K562 (cell line): ENCODE measurements at regions not wholly inside any gene's neighbourhood (a gene's known extent, or its start where the extent isn't known, plus 50 kb on each side); places are given as distances from the start of the nearest gene placed in this dataset.

ENCODE experiments used
- ATAC-seq: fragments of 200-7000 bp; cut with Tn5 transposase; 3 replicates; pipeline ENCODE4 v1.9.1; 2020; ENCODE audit warnings: moderate library complexity
- BruUV-seq: library from RNA; stranded (reverse); fragments of 400-500 nt; replicated peaks from 2 replicates; lab custom pipeline; 2021; lab: Mats Ljungman, UMichigan
- CTCF ChIA-PET: fragments of 300-600 bp; formaldehyde crosslinking; extraction: SDS; loops from one replicate; lab custom pipeline; 2021; ENCODE audit warnings: low intra/inter-chr PET ratio; lab: Yijun Ruan, JAX
- POLR2A ChIA-PET: fragments of 300-600, 350-650 bp; sonication (Branson Sonifier 250); formaldehyde crosslinking; extraction: SDS; loops from one replicate; lab custom pipeline; 2021; ENCODE audit warnings: antibody characterized with exemption, inconsistent platforms; lab: Yijun Ruan, JAX
- DNase-seq, 4 experiments: peaks; one replicate each; pipeline versions ENCODE4 v3.0.0 to v3.0.0-alpha.2; 2011 to 2018; ENCODE audit warnings: low spot score in 3 of 4, mixed read lengths in 3 of 4; ENCODE audit errors: extremely low read depth in 1 of 4
- FAIRE-seq: peaks from 2 replicates; lab custom pipeline; 2011; peaks lifted over from hg19 to GRCh38; lab: Jason Lieb, UNC
- H2AFZ ChIP-seq: 2 replicates; pipeline ENCODE4 v1.6.0; 2011; ENCODE audit warnings: low read depth, low read length, control low read depth, inconsistent platforms
- H3K27ac ChIP-seq: fragments of 200-600 bp; 3 replicates; pipeline ENCODE4 v1.8.0; 2011; ENCODE audit warnings: low read depth, mild to moderate bottlenecking, control low read depth, inconsistent platforms, low read length, moderate library complexity, mixed read lengths; ENCODE audit errors: extremely low read depth
- H3K27me3 ChIP-seq, 2 experiments: fragments of 300-600 bp in 1 of 2; 2 replicates in 1 of 2; 3 replicates in 1 of 2; pipeline versions ENCODE4 v1.6.0 to v1.8.0; 2011; ENCODE audit warnings: inconsistent platforms in 2 of 2, low read length in 2 of 2, mild to moderate bottlenecking in 1 of 2, mixed read lengths in 1 of 2, moderate library complexity in 1 of 2; ENCODE audit not compliant: control insufficient read depth in 2 of 2, insufficient read depth in 2 of 2
- H3K36me3 ChIP-seq: fragments of 300-600 bp; 3 replicates; pipeline ENCODE4 v1.8.0; 2011; ENCODE audit warnings: mild to moderate bottlenecking, low read length, inconsistent platforms; ENCODE audit not compliant: control insufficient read depth, insufficient read depth
- H3K4me1 ChIP-seq, 2 experiments: fragments of 200-600 bp in 1 of 2; replicated peaks in 1 of 2; 2 replicates in 1 of 2; 3 replicates in 1 of 2; pipeline versions ENCODE4 v1.5.1 to v1.8.0; 2011; ENCODE audit warnings: inconsistent platforms in 2 of 2, low read length in 2 of 2, mild to moderate bottlenecking in 1 of 2, mixed read lengths in 1 of 2, moderate library complexity in 1 of 2; ENCODE audit not compliant: control insufficient read depth in 2 of 2, insufficient read depth in 2 of 2
- H3K4me2 ChIP-seq: 2 replicates; pipeline ENCODE4 v1.6.1; 2011; ENCODE audit warnings: low read length, control low read depth, inconsistent platforms, mixed read lengths; ENCODE audit not compliant: insufficient read depth
- H3K4me3 ChIP-seq: fragments of 200-600 bp; sonication (generic), shearing (Covaris generic); 2 replicates; pipeline ENCODE4 v1.5.1; 2016; ENCODE audit warnings: control low read depth, inconsistent platforms
- H3K79me2 ChIP-seq: fragments of 200-600 bp; 3 replicates; pipeline ENCODE4 v1.8.0; 2011; ENCODE audit warnings: low read length, inconsistent platforms; ENCODE audit not compliant: control insufficient read depth, insufficient read depth
- H3K9ac ChIP-seq, 2 experiments: 2 replicates each; pipeline versions ENCODE4 v1.6.0 to v1.6.1; 2011; ENCODE audit warnings: low read depth in 2 of 2, low read length in 2 of 2, control low read depth in 1 of 2, inconsistent platforms in 1 of 2, mild to moderate bottlenecking in 1 of 2, mixed read lengths in 1 of 2; ENCODE audit not compliant: insufficient read depth in 1 of 2
- H3K9me1 ChIP-seq: one replicate; pipeline ENCODE4 v1.6.0; 2011; ENCODE audit warnings: inconsistent platforms, mild to moderate bottlenecking, low read length, moderate library complexity; ENCODE audit not compliant: control insufficient read depth, insufficient read depth
- H3K9me3 ChIP-seq: replicated peaks from 2 replicates; pipeline ENCODE4 v1.5.1; 2011; ENCODE audit warnings: low read depth, low read length, inconsistent platforms; ENCODE audit not compliant: control insufficient read depth, insufficient read depth
- H4K20me1 ChIP-seq: replicated peaks from 2 replicates; pipeline ENCODE4 v1.6.1; 2011; ENCODE audit warnings: low read length, inconsistent platforms, mixed read lengths; ENCODE audit not compliant: control insufficient read depth, insufficient read depth
- ARNT ChIP-seq, 2 experiments: fragments of 450-650 bp; IDR thresholded peaks; 2 replicates each; pipeline ENCODE4 v1.6.1; 2016; ENCODE audit warnings: mild to moderate bottlenecking in 1 of 2
- ELF4 ChIP-seq: fragments of 450-650 bp; formaldehyde crosslinking; IDR thresholded peaks from 2 replicates; pipeline ENCODE4 v1.4.0; 2022; ENCODE audit warnings: missing genetic modification characterization
- ETS2 ChIP-seq: IDR thresholded peaks from 2 replicates; pipeline ENCODE4 v1.6.1; 2016; ENCODE audit warnings: borderline replicate concordance, missing genetic modification characterization, mild to moderate bottlenecking, moderate library complexity, missing compliant biosample characterization; ENCODE audit not compliant: poor library complexity, severe bottlenecking
- IRF9 ChIP-seq: fragments of 450-650 bp; IDR thresholded peaks from 2 replicates; pipeline ENCODE4 v1.6.1; 2016; ENCODE audit warnings: missing biosample characterization, missing genetic modification characterization
- L3MBTL2 ChIP-seq: fragments of 450-650 bp; IDR thresholded peaks from 2 replicates; pipeline ENCODE4 v1.6.1; 2016; ENCODE audit warnings: mild to moderate bottlenecking, moderate library complexity
- MCM3 ChIP-seq: fragments of 450-650 bp; IDR thresholded peaks from 2 replicates; pipeline ENCODE4 v1.6.1; 2016
- MTA2 ChIP-seq: fragments of 450-650 bp; IDR thresholded peaks from 2 replicates; pipeline ENCODE4 v1.6.1; 2016; ENCODE audit warnings: low read depth
- NFE2 ChIP-seq: IDR thresholded peaks from 2 replicates; pipeline ENCODE4 v1.6.1; 2014; ENCODE audit warnings: antibody characterized with exemption, low read depth
- SP1 ChIP-seq: sonication (generic); formaldehyde crosslinking; IDR thresholded peaks from 2 replicates; pipeline ENCODE4 v1.8.1; 2022; ENCODE audit warnings: mild to moderate bottlenecking, missing genetic modification reagents
- ZNF165 ChIP-seq: fragments of 250-450 bp; sonication (Bioruptor Pico); IDR thresholded peaks from 2 replicates; pipeline ENCODE4 v1.4.0; 2020; ENCODE audit warnings: borderline replicate concordance
- ZNF175 ChIP-seq: fragments of 200-800 bp; sonication (Bioruptor generic); IDR thresholded peaks from 2 replicates; pipeline ENCODE4 v1.6.1; 2016; ENCODE audit warnings: low read depth, mild to moderate bottlenecking, missing genetic modification characterization, missing compliant biosample characterization
- ZNF76 ChIP-seq: fragments of 250-450 bp; sonication (Bioruptor Pico); IDR thresholded peaks from 2 replicates; pipeline ENCODE4 v1.4.0; 2020; ENCODE audit warnings: mild to moderate bottlenecking, moderate library complexity, borderline replicate concordance
- WGBS: fragments of 100-300 bp; shearing (Covaris generic); methylation state at CpG from one replicate; pipeline ENCODE4 v1.1.6; 2016; ENCODE audit warnings: low coverage, mixed read lengths; ENCODE audit not compliant: insufficient coverage; ENCODE audit errors: missing lambda C conversion rate; 5-methylcytosine and 5-hydroxymethylcytosine counted together
- in situ Hi-C: fragments of 300-500 bp; cut with MboI; formaldehyde crosslinking; loops from 4 replicates; pipeline ENCODE4 v1.15.0; 2018; ENCODE audit warnings: inconsistent platforms, mixed read lengths
- intact Hi-C: fragments of 100-400 bp; cut with micrococcal nuclease; formaldehyde crosslinking; loops from 2 replicates; pipeline ENCODE4 v1.14.2; 2022
- TF ChIP-seq, protein P1 (sequence below): fragments of 200-400 bp; formaldehyde crosslinking; IDR thresholded peaks from 2 replicates; pipeline ENCODE4 v1.6.1; 2017; ENCODE audit warnings: mild to moderate bottlenecking, low read depth, low read length, moderate library complexity

DNA sequence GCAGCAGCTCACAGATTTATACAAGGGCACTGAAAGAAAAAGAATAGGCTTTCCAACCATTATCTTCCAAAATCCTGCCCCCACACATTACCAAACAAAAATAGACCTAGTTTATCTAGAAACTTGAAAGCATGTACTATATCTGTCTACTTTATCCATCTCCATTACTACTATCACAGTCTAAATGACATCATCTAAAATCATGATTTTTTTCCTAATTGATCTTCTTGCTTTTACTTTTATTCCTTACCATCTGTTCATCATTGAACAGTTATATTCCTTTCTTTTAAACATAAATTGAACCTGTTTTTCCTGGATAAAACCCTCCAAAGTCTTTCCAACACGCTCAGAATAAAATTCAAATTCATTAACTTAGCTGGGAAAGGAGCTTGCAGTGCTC, 414.7 kb downstream of the KCTD12 start:
- no peak for DNase-seq
- H4K20me1 ChIP-seq, result no peaks in the 10 kb centered on the region
- H3K9me1 ChIP-seq, result no peaks in the 10 kb centered on the region
- H2AFZ ChIP-seq, result no peak overlapping the region
- ChIA-PET POLR2A (interaction anchor here (0.9 kb wide), 1 partner anchor 593 kb away, joined by 3 read pairs; no protein-coding TSS in a partner anchor), CTCF (no interaction called here)
- intact Hi-C loops (loop anchor here (5.0 to 10.0 kb wide), 2 partner anchors 433 to 454 kb away; no protein-coding TSS in a partner anchor), in situ Hi-C loops (loop anchor here (5.0 to 10.0 kb wide), 2 partner anchors 604 to 777 kb away; no protein-coding TSS in a partner anchor)
- no TSS peak for BruUV-seq
- H3K4me3 ChIP-seq, result no peak overlapping the region
- H3K4me2 ChIP-seq, result no peak overlapping the region
- no peak overlapping the region for H3K9ac ChIP-seq
- no peak overlapping the region for H3K27ac ChIP-seq
- H3K27me3 ChIP-seq, result no peaks in the 10 kb centered on the region
- no peaks in the 10 kb centered on the region for H3K4me1 ChIP-seq
- H3K36me3 ChIP-seq, result no peaks in the 10 kb centered on the region
- no peaks in the 10 kb centered on the region for H3K79me2 ChIP-seq
- no peak for FAIRE-seq
- no peaks in the 10 kb centered on the region for H3K9me3 ChIP-seq
- WGBS, result 0% methylated on average over 1 of the region's 1 CpG
- no peak for TF ChIP-seq ZNF76
- no peak for TF ChIP-seq ELF4 (CRISPR knock-in tag)
- TF ChIP-seq MCM3, result no peak
- no peak for ATAC-seq

- H3K36me3 ChIP-seq, result no peaks in the 10 kb centered on the region
- POLR2A ChIA-PET, result no interaction called here
- no peak overlapping the region for H3K9ac ChIP-seq
- H3K79me2 ChIP-seq, result no peaks in the 10 kb centered on the region
- no peaks in the 10 kb centered on the region for H4K20me1 ChIP-seq
- ATAC-seq (no peak), FAIRE-seq (no peak), DNase-seq (no peak)
- BruUV-seq, result no TSS peak
- H3K27ac ChIP-seq, result no peak overlapping the region
- 0% methylated on average over 5 of the region's 6 CpGs for WGBS
- H3K4me1 ChIP-seq, result no peaks in the 10 kb centered on the region
- no peaks in the 10 kb centered on the region for H3K9me1 ChIP-seq
- no peak overlapping the region for H3K4me2 ChIP-seq
- no peak overlapping the region for H3K4me3 ChIP-seq
- TF ChIP-seq MTA2, result no peak
- TF ChIP-seq ARNT (IDR thresholded peaks at IDR 0.05), result no peak
- TF ChIP-seq ZNF175, result no peak
- TF ChIP-seq NFE2, result no peak
- TF ChIP-seq ZNF165, result no peak
- no peak for TF ChIP-seq ETS2
- TF ChIP-seq IRF9 (tag), result no peak
- TF ChIP-seq, protein P1, sequence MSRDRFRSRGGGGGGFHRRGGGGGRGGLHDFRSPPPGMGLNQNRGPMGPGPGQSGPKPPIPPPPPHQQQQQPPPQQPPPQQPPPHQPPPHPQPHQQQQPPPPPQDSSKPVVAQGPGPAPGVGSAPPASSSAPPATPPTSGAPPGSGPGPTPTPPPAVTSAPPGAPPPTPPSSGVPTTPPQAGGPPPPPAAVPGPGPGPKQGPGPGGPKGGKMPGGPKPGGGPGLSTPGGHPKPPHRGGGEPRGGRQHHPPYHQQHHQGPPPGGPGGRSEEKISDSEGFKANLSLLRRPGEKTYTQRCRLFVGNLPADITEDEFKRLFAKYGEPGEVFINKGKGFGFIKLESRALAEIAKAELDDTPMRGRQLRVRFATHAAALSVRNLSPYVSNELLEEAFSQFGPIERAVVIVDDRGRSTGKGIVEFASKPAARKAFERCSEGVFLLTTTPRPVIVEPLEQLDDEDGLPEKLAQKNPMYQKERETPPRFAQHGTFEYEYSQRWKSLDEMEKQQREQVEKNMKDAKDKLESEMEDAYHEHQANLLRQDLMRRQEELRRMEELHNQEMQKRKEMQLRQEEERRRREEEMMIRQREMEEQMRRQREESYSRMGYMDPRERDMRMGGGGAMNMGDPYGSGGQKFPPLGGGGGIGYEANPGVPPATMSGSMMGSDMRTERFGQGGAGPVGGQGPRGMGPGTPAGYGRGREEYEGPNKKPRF, result no peak
- no peak for TF ChIP-seq L3MBTL2
- TF ChIP-seq SP1, result no peak
- TF ChIP-seq, all 486 proteins: peak for 0
- intact Hi-C loops, result loop anchor here (5.0 to 10.0 kb wide), 2 partner anchors 434 to 454 kb away; no protein-coding TSS in a partner anchor
- in situ Hi-C loops, result loop anchor here (5.0 to 10.0 kb wide), 2 partner anchors 604 to 776 kb away; no protein-coding TSS in a partner anchor
- CTCF ChIA-PET, result no interaction called here
- no peaks in the 10 kb centered on the region for H3K9me3 ChIP-seq
- no peaks in the 10 kb centered on the region for H3K27me3 ChIP-seq
- H2AFZ ChIP-seq, result no peak overlapping the region
Observed at GRCh38 chr13:76470991-76471390, 415.2 kb downstream of the KCTD12 start.
